ENCODE measurements at regions not wholly inside any gene's neighbourhood (a gene's known extent, or its start where the extent isn't known, plus 50 kb on each side); places are given as distances from the start of the nearest gene placed in this dataset.

DNA sequence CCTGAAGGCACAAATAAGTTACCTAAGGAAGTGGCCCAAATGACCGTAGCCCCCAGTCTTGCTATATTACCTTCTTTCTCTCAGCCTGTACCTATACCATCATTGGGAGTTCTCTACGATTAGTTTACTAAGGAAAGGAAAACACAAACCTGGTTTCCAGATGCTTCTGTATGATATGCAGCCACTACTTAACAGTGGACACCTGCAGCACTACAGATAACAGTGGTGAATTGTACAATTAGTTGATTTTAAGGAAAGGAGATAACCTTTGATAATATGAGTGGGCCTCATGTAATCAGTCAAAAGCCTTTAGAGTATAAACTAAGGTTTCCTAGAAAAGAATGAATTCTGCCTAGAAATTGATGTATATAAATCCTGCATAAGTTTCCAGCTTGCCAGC is 1157.4 kb downstream of the KCNT2 start:
- no peaks in the 10 kb centered on the region for H3K9me2 ChIP-seq (replicated peaks; ENCODE audit: control insufficient read depth, low read length)
- H3K4me2 ChIP-seq (ENCODE audit: low read length), result no peak overlapping the region
- H3K9me3 ChIP-seq (ENCODE audit: control insufficient read depth, insufficient read depth, low read length), result no peaks in the 10 kb centered on the region
- no peaks in the 10 kb centered on the region for H4K20me1 ChIP-seq (ENCODE audit: control insufficient read depth, insufficient read depth, low read depth, low read length)
- no peaks in the 10 kb centered on the region for H3K79me2 ChIP-seq (ENCODE audit: control insufficient read depth, low read length)
- H3K36me3 ChIP-seq (ENCODE audit: control insufficient read depth, low read length), result no peaks in the 10 kb centered on the region
- no peak overlapping the region for H3K27ac ChIP-seq (ENCODE audit: low read depth, low read length)
- H3F3A ChIP-seq (ENCODE audit: control insufficient read depth, insufficient read depth), result no peaks in the 10 kb centered on the region
- no peak overlapping the region for H3K4me3 ChIP-seq (ENCODE audit: low read length)
- no peaks in the 10 kb centered on the region for H3K4me1 ChIP-seq (ENCODE audit: control insufficient read depth, low read length)
- H3K27me3 ChIP-seq (ENCODE audit: control insufficient read depth, low read length), result no peaks in the 10 kb centered on the region
- TF ChIP-seq, protein P1, sequence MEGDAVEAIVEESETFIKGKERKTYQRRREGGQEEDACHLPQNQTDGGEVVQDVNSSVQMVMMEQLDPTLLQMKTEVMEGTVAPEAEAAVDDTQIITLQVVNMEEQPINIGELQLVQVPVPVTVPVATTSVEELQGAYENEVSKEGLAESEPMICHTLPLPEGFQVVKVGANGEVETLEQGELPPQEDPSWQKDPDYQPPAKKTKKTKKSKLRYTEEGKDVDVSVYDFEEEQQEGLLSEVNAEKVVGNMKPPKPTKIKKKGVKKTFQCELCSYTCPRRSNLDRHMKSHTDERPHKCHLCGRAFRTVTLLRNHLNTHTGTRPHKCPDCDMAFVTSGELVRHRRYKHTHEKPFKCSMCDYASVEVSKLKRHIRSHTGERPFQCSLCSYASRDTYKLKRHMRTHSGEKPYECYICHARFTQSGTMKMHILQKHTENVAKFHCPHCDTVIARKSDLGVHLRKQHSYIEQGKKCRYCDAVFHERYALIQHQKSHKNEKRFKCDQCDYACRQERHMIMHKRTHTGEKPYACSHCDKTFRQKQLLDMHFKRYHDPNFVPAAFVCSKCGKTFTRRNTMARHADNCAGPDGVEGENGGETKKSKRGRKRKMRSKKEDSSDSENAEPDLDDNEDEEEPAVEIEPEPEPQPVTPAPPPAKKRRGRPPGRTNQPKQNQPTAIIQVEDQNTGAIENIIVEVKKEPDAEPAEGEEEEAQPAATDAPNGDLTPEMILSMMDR (IDR thresholded peaks at IDR 0.05; ENCODE audit: low read depth, low read length, poor library complexity, severe bottlenecking), result no peak
- TF ChIP-seq EZH2phosphoT487 (IDR thresholded peaks at IDR 0.05; ENCODE audit: borderline replicate concordance, low read length), result no peak

DNA sequence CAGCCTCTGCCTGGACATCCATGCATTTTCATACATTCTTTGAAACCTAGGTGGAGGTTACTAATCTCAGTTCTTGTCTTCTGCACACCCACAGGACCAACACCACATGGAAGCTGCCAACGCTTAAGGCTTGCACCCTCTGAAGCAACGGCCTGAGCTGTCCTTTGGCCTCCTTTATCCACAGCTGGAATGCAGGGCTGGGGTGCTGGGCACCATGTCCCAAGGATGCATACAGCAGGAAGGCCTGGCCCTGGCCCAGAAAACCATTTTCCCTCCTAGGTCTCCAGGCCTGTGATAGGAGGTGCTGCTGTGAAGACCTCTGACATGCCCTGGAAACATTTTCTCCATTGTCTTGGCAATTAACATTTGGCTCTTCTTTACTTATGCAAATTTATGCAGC is 1168.6 kb downstream of the KCNT2 start:
- no peaks in the 10 kb centered on the region for H3K4me1 ChIP-seq (ENCODE audit: control insufficient read depth, low read length)
- H3K27ac ChIP-seq (ENCODE audit: low read depth, low read length), result no peak overlapping the region

GRCh38 chr1:195434566-195435203 is 1173.6 kb downstream of the KCNT2 start:
- H3K36me3 ChIP-seq (ENCODE audit: control insufficient read depth, low read length), result no peaks in the 10 kb centered on the region
- no peaks in the 10 kb centered on the region for H3F3A ChIP-seq (ENCODE audit: control insufficient read depth, insufficient read depth)
- no peaks in the 10 kb centered on the region for H3K9me3 ChIP-seq (ENCODE audit: control insufficient read depth, insufficient read depth, low read length)
- no peak overlapping the region for H3K27ac ChIP-seq (ENCODE audit: low read depth, low read length)
- no peaks in the 10 kb centered on the region for H3K27me3 ChIP-seq (ENCODE audit: control insufficient read depth, low read length)
- no peak overlapping the region for H3K4me2 ChIP-seq (ENCODE audit: low read length)
- H3K9me2 ChIP-seq (replicated peaks; ENCODE audit: control insufficient read depth, low read length), result no peaks in the 10 kb centered on the region
- H3K4me3 ChIP-seq (ENCODE audit: low read length), result no peak overlapping the region
- no peaks in the 10 kb centered on the region for H4K20me1 ChIP-seq (ENCODE audit: control insufficient read depth, insufficient read depth, low read depth, low read length)
- TF ChIP-seq, protein P1 (IDR thresholded peaks at IDR 0.05; ENCODE audit: low read depth, low read length, poor library complexity, severe bottlenecking), result no peak
- TF ChIP-seq EZH2phosphoT487 (IDR thresholded peaks at IDR 0.05; ENCODE audit: borderline replicate concordance, low read length), result no peak
- H3K4me1 ChIP-seq (ENCODE audit: control insufficient read depth, low read length), result no peaks in the 10 kb centered on the region
- no peaks in the 10 kb centered on the region for H3K79me2 ChIP-seq (ENCODE audit: control insufficient read depth, low read length)

More for the DNA sequence above, 1168.6 kb downstream of the KCNT2 start:
- Histone ChIP-seq H3K36me3 (ENCODE audit: control insufficient read depth, low read length) (no peaks in the 10 kb centered on the region), H3K27me3 (ENCODE audit: control insufficient read depth, low read length) (no peaks in the 10 kb centered on the region), H3K79me2 (ENCODE audit: control insufficient read depth, low read length) (no peaks in the 10 kb centered on the region), H3K4me2 (ENCODE audit: low read length) (no peak overlapping the region), H3K9me3 (ENCODE audit: control insufficient read depth, insufficient read depth, low read length) (no peaks in the 10 kb centered on the region), H3K4me3 (ENCODE audit: low read length) (no peak overlapping the region), H4K20me1 (ENCODE audit: control insufficient read depth, insufficient read depth, low read depth, low read length) (no peaks in the 10 kb centered on the region), H3F3A (ENCODE audit: control insufficient read depth, insufficient read depth) (no peaks in the 10 kb centered on the region), H3K9me2 (replicated peaks; ENCODE audit: control insufficient read depth, low read length) (no peaks in the 10 kb centered on the region)
- TF ChIP-seq EZH2phosphoT487 (IDR thresholded peaks at IDR 0.05; ENCODE audit: borderline replicate concordance, low read length), result no peak
- TF ChIP-seq, protein P1 (IDR thresholded peaks at IDR 0.05; ENCODE audit: low read depth, low read length, poor library complexity, severe bottlenecking), result no peak
